HL-60 (cell line): ENCODE measurements at regions not wholly inside any gene's neighbourhood (a gene's known extent, or its start where the extent isn't known, plus 50 kb on each side); places are given as distances from the start of the nearest gene placed in this dataset.
"Not testable (repeated sequence)": the region's sequence is repeated elsewhere in the genome, so short reads cannot be mapped to it uniquely, and the experiment has no call there.

ENCODE experiments used
- DNase-seq, 2 experiments: peaks; one replicate each; pipeline ENCODE4 v3.0.0-alpha.2; 2010 to 2020; ENCODE audit warnings: low read depth in 1 of 2, low spot score in 1 of 2
- H3K27ac ChIP-seq: fragments of 250-450 bp; sonication (Bioruptor Pico); replicated peaks from 2 replicates; pipeline ENCODE4 v1.5.1; 2020; ENCODE audit warnings: mild to moderate bottlenecking, moderate library complexity
- H3K27me3 ChIP-seq: fragments of 250-450 bp; sonication (Bioruptor Pico); 2 replicates; pipeline ENCODE4 v1.5.1; 2021; ENCODE audit warnings: mild to moderate bottlenecking, moderate library complexity; ENCODE audit not compliant: insufficient read depth, poor library complexity, severe bottlenecking
- H3K4me3 ChIP-seq: replicated peaks from 2 replicates; pipeline ENCODE4 v1.5.1; 2011; ENCODE audit warnings: mild to moderate bottlenecking, control low read depth, low read length; ENCODE audit not compliant: insufficient read depth
- CTCF ChIP-seq: IDR thresholded peaks from one replicate; pipeline ENCODE4 v1.5.1; 2011; ENCODE audit warnings: low read length, control low read depth, inconsistent platforms; ENCODE audit not compliant: insufficient read depth
- GABPA ChIP-seq: IDR thresholded peaks from 2 replicates; pipeline ENCODE4 v1.6.1; 2012; ENCODE audit warnings: low read depth
- POLR2AphosphoS5 ChIP-seq: IDR thresholded peaks from 2 replicates; pipeline ENCODE4 v1.6.1; 2012; ENCODE audit warnings: low read depth
- REST ChIP-seq: IDR thresholded peaks from 2 replicates; pipeline ENCODE4 v1.6.1; 2012; ENCODE audit warnings: low read depth; ENCODE audit not compliant: insufficient replicate concordance
- SPI1 ChIP-seq: IDR thresholded peaks from 2 replicates; pipeline ENCODE4 v1.6.1; 2012; ENCODE audit warnings: low read depth, mild to moderate bottlenecking, borderline replicate concordance

GRCh38 chr5:67925511-67925910, 290.0 kb upstream of the PIK3R1 start:
- H3K27me3 ChIP-seq, result no peaks in the 10 kb centered on the region
- H3K4me3 ChIP-seq, result no peak overlapping the region
- no peak overlapping the region for H3K27ac ChIP-seq
- TF ChIP-seq CTCF (no peak), REST (no peak), SPI1 (no peak), GABPA (no peak), POLR2AphosphoS5 (no peak)
- DNase-seq, result no peak

- DNase-seq, result no peak
- H3K4me3 ChIP-seq, result no peak overlapping the region
- no peaks in the 10 kb centered on the region for H3K27me3 ChIP-seq
- no peak overlapping the region for H3K27ac ChIP-seq
- TF ChIP-seq SPI1, result no peak
- TF ChIP-seq CTCF, result no peak
- TF ChIP-seq GABPA, result no peak
- no peak for TF ChIP-seq POLR2AphosphoS5
- no peak for TF ChIP-seq REST
These were observed 294.5 kb upstream of the PIK3R1 start for GRCh38 chr5:67921004-67921601.

GRCh38 chr5:67919532-67919931, 296.0 kb upstream of the PIK3R1 start:
- not testable (repeated sequence) for H3K27me3 ChIP-seq, H3K27ac ChIP-seq, H3K4me3 ChIP-seq, DNase-seq

- Histone ChIP-seq H3K27ac (no peak overlapping the region), H3K4me3 (no peak overlapping the region), H3K27me3 (no peaks in the 10 kb centered on the region)
- no peak for TF ChIP-seq GABPA
- TF ChIP-seq POLR2AphosphoS5, result no peak
- no peak for TF ChIP-seq REST
- TF ChIP-seq SPI1, result no peak
- no peak for TF ChIP-seq CTCF
- no peak for DNase-seq
These were observed 298.0 kb upstream of the PIK3R1 start for GRCh38 chr5:67917561-67917960.
